GM19452 (cell line): ENCODE measurements at regions not wholly inside any gene's neighbourhood (a gene's known extent, or its start where the extent isn't known, plus 50 kb on each side); places are given as distances from the start of the nearest gene placed in this dataset.
"Not testable (repeated sequence)": the region's sequence is repeated elsewhere in the genome, so short reads cannot be mapped to it uniquely, and the experiment has no call there.

ENCODE experiments used
- ATAC-seq: cut with Tn5 transposase; IDR thresholded peaks from one replicate; pipeline ENCODE4 v1.9.1; 2021; ENCODE audit not compliant: unreplicated experiment

DNA sequence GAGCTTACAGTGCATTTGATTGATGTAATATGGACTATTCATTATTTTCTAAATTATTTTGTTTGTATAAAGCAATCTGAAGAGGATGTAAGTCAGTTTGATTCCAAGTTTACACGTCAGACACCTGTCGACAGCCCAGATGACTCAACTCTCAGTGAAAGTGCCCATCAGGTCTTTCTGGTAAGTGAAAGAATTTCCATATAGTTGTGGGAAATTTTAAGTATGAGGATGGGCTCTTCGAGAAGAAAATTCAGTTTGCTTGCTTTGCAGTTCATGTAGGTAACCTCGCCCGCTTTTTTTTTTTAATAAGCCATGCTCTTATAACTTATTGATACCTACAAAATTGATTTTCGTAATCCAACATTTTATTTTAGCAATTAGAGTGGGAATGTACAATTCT lies 151.6 kb downstream of the CDRT15L2 start:
- not testable (repeated sequence) for ATAC-seq

- ATAC-seq = no peak
These were observed 154.4 kb downstream of the CDRT15L2 start for GRCh38 chr17:20733923-20734322.

- no peak for ATAC-seq
These were observed 156.3 kb downstream of the CDRT15L2 start for GRCh38 chr17:20735796-20736195.

DNA sequence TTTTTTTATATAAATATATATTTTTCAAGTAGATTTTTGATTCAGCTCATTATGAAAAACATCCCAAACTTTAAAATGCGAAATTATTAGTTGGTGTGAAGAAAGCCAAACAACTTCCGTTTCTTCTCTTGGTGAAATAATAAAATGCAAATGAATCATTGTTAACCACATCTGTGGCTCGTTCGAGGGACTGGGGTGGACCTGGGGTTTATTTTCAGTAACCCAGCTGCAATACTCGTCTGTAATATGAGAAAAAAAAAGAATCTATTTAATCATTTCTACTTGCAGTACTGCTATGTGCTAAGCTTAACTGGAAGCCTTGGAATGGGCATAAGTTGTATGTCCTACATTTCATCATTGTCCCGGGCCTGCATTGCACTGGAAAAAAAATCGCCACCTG lies 158.1 kb downstream of the CDRT15L2 start:
- ATAC-seq = not testable (repeated sequence)

DNA sequence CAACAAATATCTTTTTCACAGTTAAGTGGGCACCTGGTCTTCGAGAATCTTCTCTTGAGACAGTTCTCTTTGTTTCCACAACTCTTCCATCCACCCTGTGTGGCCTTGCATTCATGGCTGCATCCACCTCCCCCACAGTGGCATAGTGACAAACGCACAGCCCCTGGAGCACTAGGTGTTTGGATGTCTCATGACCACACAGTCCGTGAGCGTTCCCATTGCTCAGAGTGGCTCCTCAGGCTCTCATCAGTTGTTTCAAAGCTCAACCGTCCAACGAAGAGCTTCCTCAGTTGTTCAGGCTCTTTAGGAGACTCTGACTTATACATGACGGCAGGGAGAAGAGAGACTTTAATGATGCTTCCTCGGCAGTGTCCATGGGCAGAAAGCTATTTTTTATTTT lies 191.6 kb downstream of the CDRT15L2 start:
- no peak for ATAC-seq

DNA sequence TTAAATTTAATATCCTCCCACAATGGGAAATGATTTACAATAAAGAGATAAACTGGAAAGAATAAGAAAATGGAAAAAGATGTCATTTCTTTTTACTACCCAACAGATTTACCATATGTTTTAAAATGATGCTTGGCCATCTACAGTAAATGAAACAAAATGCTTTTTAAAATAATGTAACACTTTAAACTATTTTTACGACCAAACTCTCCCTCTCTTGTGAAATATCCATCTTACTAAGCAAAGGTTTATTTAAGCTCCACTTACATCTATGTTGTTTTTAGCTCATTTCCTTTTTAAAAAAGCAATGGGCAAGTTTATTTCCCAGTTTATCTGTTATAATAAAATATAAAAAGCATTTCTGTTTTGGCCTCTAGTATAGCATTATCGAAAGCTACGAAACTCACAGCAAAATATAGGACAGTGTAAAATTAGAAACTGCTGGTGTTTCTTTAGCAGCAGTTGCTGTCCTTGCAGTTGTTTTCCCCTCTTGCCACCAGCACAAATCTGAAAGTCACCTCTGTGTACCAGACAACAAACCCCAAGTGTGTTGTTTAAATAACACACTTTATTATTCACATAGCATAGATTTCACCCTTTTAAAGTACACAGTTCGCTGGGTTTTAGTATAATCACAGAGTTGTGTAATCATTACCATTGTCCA lies 195.1 kb downstream of the CDRT15L2 start:
- no peak for ATAC-seq

DNA sequence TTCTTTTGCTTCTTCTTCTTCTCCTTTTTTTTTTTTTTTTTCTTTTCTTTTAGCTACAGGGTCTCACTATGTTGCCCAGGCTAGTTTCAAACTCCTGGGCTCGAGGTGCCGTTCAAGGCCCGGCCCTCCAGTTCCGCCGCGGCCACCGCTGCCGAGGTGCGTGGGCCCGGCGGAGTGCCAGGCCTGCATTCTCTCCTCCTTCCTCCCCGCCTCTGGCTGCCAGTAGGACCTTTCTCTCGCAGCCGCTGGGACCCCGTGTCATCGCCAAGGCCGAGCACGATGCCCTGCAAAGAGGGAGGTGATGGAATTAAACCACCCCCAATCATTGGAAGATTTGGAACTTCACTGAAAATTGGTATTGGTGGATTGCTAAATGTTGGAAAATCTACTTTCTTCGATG lies 195.8 kb downstream of the CDRT15L2 start:
- no peak for ATAC-seq

- ATAC-seq = no peak
These were observed 200.0 kb downstream of the CDRT15L2 start for GRCh38 chr17:20779521-20779920.

- no peak for ATAC-seq
These were observed 201.7 kb downstream of the CDRT15L2 start for GRCh38 chr17:20781260-20781659.

DNA sequence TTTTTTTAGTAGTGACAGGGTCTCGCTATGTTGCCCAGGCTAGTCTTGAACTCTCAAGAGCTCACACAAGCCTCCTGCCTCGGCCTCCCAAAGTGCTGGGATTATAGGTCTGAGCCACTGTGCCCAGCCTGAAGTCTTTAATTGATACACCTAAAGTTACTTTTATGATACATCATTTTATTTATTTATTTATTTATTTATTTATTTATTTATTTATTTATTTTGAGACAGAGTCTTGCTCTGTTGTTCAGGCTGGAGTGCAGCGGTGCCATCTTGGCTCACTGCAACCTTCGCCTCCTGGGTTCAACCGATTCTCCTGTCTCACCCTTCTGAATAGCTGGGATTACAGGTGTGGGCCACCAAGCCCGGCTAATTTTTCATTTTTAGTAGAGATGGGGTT lies 202.3 kb downstream of the CDRT15L2 start:
- not testable (repeated sequence) for ATAC-seq

DNA sequence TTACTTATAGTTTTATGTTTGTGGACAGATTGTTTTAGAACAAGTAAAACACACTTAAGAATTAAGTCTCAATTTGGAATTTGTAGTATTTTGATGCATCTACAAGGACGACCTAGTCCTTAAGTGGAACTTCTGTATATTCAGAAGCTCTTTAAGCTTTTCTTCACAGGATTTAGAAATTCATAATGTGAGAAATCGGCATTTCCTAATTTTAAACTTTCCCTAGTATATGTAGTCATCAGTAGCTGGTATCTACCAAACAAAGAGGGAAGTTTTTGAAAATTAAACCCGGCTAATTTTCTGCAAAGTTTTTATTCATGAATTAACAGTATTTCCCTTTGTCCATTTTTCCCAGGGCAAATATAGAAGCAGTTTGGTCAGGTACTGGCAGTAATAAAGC lies 203.6 kb downstream of the CDRT15L2 start:
- ATAC-seq = no peak

- no peak for ATAC-seq
These were observed 204.7 kb downstream of the CDRT15L2 start for GRCh38 chr17:20784100-20784665.

GRCh38 chr17:20787281-20787680 lies 207.8 kb downstream of the CDRT15L2 start:
- no peak for ATAC-seq

GRCh38 chr17:20791626-20792025 lies 212.1 kb downstream of the CDRT15L2 start:
- ATAC-seq = no peak

- not testable (repeated sequence) for ATAC-seq
These were observed 215.0 kb downstream of the CDRT15L2 start for GRCh38 chr17:20794532-20794931.

DNA sequence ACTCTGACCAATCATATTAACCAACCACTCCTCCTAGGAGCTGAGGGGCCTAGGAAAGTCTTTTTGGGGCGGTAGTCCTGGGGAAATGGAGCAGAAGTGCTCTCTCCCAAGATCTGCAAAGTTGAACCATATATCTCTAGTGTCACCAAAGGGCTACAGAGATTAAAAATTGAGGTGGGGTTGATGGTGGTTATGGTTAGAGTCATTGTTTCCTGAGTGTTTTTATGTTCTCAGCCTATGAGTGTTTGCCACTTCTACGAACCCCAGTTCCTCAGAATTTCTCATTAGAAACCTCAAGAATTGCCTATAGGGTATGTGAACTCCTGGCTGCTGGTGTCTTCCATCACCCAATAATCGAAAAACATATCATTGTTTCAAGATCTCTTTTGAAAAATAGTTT lies 217.8 kb downstream of the CDRT15L2 start:
- no peak for ATAC-seq

DNA sequence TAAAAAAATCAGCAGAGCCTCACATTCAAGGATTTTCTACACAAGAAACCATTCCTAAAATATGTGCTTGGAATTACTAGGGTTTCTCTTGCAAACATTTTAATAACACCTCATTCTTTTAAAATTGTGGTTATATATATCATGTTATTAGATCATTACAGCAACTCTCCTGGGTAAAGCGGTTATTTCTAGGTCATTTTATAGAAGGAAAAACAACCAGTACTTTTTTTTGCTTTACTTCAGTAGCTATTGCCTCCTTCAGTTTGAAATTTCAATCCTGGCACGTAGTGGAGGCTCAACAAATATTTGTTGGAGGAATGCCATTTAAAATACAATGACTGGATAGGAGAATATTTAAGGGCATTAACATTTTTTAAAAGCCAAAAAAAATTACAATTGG lies 220.6 kb downstream of the CDRT15L2 start:
- ATAC-seq = no peak

DNA sequence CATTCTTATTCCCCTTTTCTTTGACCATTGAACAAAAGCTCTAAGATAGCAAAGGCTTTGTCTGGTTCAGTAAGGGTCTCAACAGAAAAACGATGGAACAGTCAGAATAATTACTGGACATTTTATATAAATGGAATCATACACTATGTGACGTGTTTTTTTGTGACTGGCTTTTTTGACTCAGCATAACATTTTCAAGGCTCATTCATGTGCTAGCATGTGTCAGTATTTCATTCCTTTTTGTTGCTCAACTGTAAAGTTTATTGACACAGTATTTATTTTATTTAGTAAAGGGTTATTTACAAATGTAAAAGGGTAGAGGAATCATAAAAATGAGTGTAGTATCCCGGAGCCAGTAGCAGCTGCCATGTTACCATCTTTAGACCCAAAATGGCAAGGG lies 226.2 kb downstream of the CDRT15L2 start:
- no peak for ATAC-seq

DNA sequence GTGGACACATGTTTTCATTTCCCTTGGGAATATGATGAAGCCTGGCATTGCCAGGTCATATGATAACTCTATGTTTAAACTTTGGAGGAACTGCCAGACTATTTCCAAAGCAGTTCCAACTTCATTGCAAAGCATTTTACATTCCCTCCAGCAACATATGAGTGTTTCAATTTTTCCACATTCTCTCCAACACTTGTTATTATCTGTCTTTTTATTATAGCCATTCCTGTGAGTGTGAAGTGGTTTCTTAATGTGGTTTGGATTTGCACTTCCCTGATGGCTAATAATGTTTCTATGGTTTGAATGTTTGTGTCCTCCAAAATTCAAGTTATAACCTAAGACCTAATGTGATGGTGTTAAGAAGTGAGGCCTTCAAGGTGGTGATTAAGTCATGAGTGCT lies 228.0 kb downstream of the CDRT15L2 start:
- ATAC-seq = not testable (repeated sequence)

DNA sequence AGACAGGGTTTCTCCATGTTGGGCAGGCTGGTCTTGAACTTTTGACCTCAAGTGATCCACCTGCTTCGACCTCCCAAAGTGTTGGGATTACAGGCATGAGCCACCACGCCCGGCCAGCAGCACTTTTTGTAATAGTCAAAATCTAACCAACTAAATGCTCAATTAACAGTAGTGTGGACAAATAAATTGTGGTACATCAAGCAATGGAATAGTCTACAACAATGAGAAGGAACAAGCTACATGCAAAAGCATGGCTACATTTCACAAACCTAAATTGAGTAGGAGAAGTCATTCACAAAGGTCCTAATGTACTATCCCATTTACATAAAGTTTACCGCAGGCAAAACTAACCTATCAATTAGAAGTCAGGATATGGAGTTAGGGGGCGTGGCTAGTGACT lies 227.4 kb downstream of the USP22 start:
- not testable (repeated sequence) for ATAC-seq

DNA sequence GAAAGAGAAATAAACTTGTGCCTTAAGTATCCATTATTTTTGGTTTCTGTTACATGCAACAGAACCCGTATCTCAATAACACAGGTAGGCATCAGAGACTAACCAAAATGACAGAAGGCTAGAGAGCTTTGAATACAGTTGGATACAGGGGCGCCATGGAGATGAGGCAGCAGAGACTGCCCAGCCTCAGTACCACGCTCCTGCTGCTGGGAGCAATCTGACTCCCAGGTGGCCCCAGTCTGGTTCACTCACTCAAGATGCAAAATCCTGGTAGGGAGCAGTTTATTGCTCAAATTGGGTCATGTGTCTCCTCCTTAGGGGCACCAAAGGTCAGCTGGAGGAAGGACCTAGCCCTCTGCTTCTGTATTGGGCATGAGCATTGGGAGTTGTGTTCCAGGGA lies 218.9 kb downstream of the USP22 start:
- no peak for ATAC-seq

DNA sequence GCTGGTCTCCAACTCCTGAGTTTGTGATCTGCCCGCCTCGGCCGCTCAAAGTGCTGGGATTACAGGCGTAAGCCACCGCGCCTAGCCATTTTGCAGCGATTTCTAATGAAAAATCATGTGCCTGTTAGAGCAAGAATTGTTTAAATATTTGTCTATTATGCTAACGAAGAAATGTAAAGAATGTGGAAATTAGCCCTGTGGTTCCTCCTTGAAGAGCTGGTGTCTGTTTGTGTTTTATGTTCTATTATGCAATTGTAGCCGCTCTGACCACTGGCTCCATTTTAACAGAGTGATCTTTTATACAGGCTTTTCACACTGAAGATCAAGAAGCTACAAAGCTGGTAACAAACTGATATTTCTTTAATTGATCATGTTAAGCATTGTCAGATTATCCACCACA lies 217.3 kb downstream of the USP22 start:
- no peak for ATAC-seq

DNA sequence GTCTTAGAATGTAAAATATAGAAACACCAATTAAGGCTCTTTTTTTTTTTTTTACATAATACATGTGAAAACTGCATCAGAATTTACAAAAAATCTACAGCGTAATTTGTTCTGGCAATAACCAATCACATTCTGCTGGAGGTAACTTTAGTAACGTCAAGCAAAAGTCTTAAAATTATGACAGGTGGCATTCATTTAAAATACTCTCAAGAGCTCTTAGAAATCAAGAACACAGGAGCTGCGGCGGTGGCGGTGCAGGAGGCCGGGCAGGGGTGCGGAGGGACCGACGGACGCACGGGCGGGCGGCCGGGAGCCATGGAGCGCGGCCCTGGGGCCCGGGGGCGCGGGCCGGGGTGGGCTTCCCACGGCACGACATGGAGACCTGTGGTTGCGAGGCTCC lies 202.4 kb downstream of the USP22 start:
- ATAC-seq = not testable (repeated sequence)
